Astrocyte (in vitro differentiated cells and primary cell): ENCODE measurements at regions not wholly inside any gene's neighbourhood (a gene's known extent, or its start where the extent isn't known, plus 50 kb on each side); places are given as distances from the start of the nearest gene placed in this dataset.

ENCODE experiments used
- DNase-seq: peaks from one replicate; pipeline ENCODE4 v3.0.0-alpha.2; 2010; ENCODE audit warnings: low read depth
- FAIRE-seq: peaks from 2 replicates; lab custom pipeline; 2011; peaks lifted over from hg19 to GRCh38; lab: Jason Lieb, UNC
- H2AFZ ChIP-seq: 2 replicates; pipeline ENCODE4 v1.6.0; 2012; ENCODE audit warnings: low read depth, low read length, inconsistent platforms
- H3K27ac ChIP-seq: 2 replicates; pipeline ENCODE4 v1.5.1; 2011; ENCODE audit warnings: low read depth, low read length, inconsistent platforms
- H3K27me3 ChIP-seq: 2 replicates; pipeline ENCODE4 v1.6.0; 2011; ENCODE audit warnings: low read length, inconsistent platforms; ENCODE audit not compliant: insufficient read depth
- H3K36me3 ChIP-seq: 2 replicates; pipeline ENCODE4 v1.5.1; 2011; ENCODE audit warnings: low read length, inconsistent platforms; ENCODE audit not compliant: insufficient read depth
- H3K4me1 ChIP-seq: 2 replicates; pipeline ENCODE4 v1.5.1; 2011; ENCODE audit warnings: low read length, inconsistent platforms; ENCODE audit not compliant: insufficient read depth
- H3K4me2 ChIP-seq: 2 replicates; pipeline ENCODE4 v1.6.0; 2012; ENCODE audit warnings: low read length, inconsistent platforms
- H3K4me3 ChIP-seq: 2 replicates; pipeline ENCODE4 v1.5.1; 2011; ENCODE audit warnings: low read depth, mild to moderate bottlenecking, low read length, inconsistent platforms; ENCODE audit not compliant: insufficient read depth
- H3K79me2 ChIP-seq: 2 replicates; pipeline ENCODE4 v1.6.0; 2012; ENCODE audit warnings: mild to moderate bottlenecking, low read length, inconsistent platforms; ENCODE audit not compliant: insufficient read depth
- H3K9ac ChIP-seq: 2 replicates; pipeline ENCODE4 v1.6.0; 2012; ENCODE audit warnings: mild to moderate bottlenecking, low read length, inconsistent platforms
- H3K9me3 ChIP-seq: 2 replicates; pipeline ENCODE4 v1.5.1; 2012; ENCODE audit warnings: low read depth, mild to moderate bottlenecking, low read length, inconsistent platforms; ENCODE audit not compliant: insufficient read depth
- H4K20me1 ChIP-seq: 2 replicates; pipeline ENCODE4 v1.6.0; 2012; ENCODE audit warnings: low read length, inconsistent platforms; ENCODE audit not compliant: insufficient read depth
- H3K27ac Mint-ChIP-seq: one replicate; pipeline ENCODE4 v1.8.0; 2021; ENCODE audit warnings: mild to moderate bottlenecking, mixed read lengths; ENCODE audit not compliant: unreplicated experiment
- H3K27me3 Mint-ChIP-seq: one replicate; pipeline ENCODE4 v1.8.0; 2021; ENCODE audit warnings: low read depth, mixed read lengths; ENCODE audit not compliant: unreplicated experiment
- H3K36me3 Mint-ChIP-seq: one replicate; pipeline ENCODE4 v1.8.0; 2021; ENCODE audit warnings: low read depth, mixed read lengths; ENCODE audit not compliant: unreplicated experiment
- H3K4me1 Mint-ChIP-seq: one replicate; pipeline ENCODE4 v1.8.0; 2021; ENCODE audit warnings: low read depth, mixed read lengths; ENCODE audit not compliant: unreplicated experiment
- H3K4me3 Mint-ChIP-seq: one replicate; pipeline ENCODE4 v1.8.0; 2021; ENCODE audit warnings: mild to moderate bottlenecking, moderate library complexity, mixed read lengths; ENCODE audit not compliant: unreplicated experiment
- H3K9me3 Mint-ChIP-seq: one replicate; pipeline ENCODE4 v1.8.0; 2021; ENCODE audit warnings: mild to moderate bottlenecking, mixed read lengths; ENCODE audit not compliant: unreplicated experiment
- CTCF ChIP-seq: IDR thresholded peaks from 2 replicates; pipeline ENCODE4 v1.5.1; 2011; ENCODE audit warnings: low read depth, mild to moderate bottlenecking, inconsistent platforms, low read length, moderate library complexity; ENCODE audit not compliant: insufficient read depth
- EZH2 ChIP-seq: IDR thresholded peaks from 2 replicates; pipeline ENCODE4 v1.6.1; 2012; ENCODE audit warnings: mild to moderate bottlenecking, low read length, inconsistent platforms; ENCODE audit not compliant: insufficient read depth

GRCh38 chr20:40319741-40320516 lies 369.1 kb downstream of the MAFB start:
- peaks cover 15% of the 10 kb centered on the region for H3K27me3 Mint-ChIP-seq
- no peak for FAIRE-seq
- no peaks in the 10 kb centered on the region for H3K36me3 Mint-ChIP-seq
- H3K4me3 Mint-ChIP-seq = no peak overlapping the region
- TF ChIP-seq EZH2 (no peak), CTCF (no peak)
- H3K79me2 ChIP-seq = no peaks in the 10 kb centered on the region
- no peaks in the 10 kb centered on the region for H4K20me1 ChIP-seq
- H3K9me3 ChIP-seq = no peaks in the 10 kb centered on the region
- H3K27ac Mint-ChIP-seq = no peak overlapping the region
- no peak overlapping the region for H3K4me2 ChIP-seq
- no peak overlapping the region for H3K27ac ChIP-seq
- no peak for DNase-seq
- peaks cover 7% of the 10 kb centered on the region for H3K4me1 Mint-ChIP-seq
- H3K4me1 ChIP-seq = no peaks in the 10 kb centered on the region
- H2AFZ ChIP-seq = no peak overlapping the region
- no peaks in the 10 kb centered on the region for H3K27me3 ChIP-seq
- no peaks in the 10 kb centered on the region for H3K9me3 Mint-ChIP-seq
- no peak overlapping the region for H3K9ac ChIP-seq
- no peak overlapping the region for H3K4me3 ChIP-seq
- H3K36me3 ChIP-seq = no peaks in the 10 kb centered on the region

DNA sequence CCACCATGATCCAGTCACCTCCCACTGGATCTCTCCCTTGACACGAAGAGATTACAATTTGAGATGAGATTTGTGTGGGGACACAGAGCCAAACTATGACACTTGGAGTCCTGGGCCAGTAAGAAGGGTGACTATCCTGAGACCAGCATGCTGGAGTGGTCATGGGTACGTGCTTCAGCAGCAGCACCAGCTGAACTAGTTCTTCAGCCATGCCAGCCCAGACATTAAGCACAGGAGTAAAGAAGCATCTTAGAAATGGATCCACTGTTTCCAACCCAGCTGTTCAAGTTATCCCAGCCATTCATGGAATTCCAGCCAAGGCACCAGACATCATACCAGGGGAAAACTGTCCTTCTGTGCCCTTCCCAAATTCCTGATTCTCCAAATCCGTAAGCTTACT lies 370.0 kb downstream of the MAFB start:
- Mint-ChIP-seq H3K4me3 (no peak overlapping the region), H3K27me3 (peaks cover 15% of the 10 kb centered on the region), H3K4me1 (peaks cover 7% of the 10 kb centered on the region), H3K27ac (no peak overlapping the region), H3K9me3 (no peaks in the 10 kb centered on the region), H3K36me3 (no peaks in the 10 kb centered on the region)
- Histone ChIP-seq H3K4me3 (no peak overlapping the region), H3K4me2 (no peak overlapping the region), H3K79me2 (no peaks in the 10 kb centered on the region), H3K27me3 (no peaks in the 10 kb centered on the region), H3K9me3 (no peaks in the 10 kb centered on the region), H4K20me1 (no peaks in the 10 kb centered on the region), H3K36me3 (no peaks in the 10 kb centered on the region), H3K4me1 (no peaks in the 10 kb centered on the region), H3K9ac (no peak overlapping the region), H2AFZ (no peak overlapping the region), H3K27ac (no peak overlapping the region)
- TF ChIP-seq EZH2 (no peak), CTCF (no peak)
- FAIRE-seq (no peak), DNase-seq (no peak)

DNA sequence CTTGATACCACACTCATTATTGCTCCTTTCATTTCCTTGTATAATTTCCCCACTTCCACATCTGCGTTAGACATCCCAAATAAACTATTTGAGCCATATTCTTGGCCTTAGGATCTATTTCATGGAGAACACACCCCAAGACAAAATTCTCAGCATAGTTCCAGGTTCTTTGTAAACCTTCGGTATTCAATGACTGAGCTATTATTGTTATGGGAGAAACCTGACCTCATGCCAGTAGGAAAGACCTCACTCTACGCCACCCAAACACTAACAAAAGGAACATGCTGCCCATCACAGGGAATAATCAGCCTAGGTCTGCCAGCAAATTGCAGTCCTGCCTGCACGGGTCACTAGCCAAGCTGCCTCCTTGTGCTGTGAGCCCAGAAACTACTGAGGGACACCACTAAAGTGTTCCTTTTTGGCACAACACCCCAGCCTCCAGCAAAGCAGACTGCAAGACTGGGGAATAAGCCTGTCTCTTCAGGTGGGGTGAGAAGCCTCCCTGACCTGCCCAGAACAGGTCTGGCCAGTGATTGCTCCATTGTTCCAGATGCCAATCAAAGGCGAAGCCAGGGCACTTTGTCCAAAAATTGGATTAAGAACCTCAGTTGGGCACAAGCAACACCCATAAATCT lies 371.8 kb downstream of the MAFB start:
- H3K9ac ChIP-seq = no peak overlapping the region
- no peaks in the 10 kb centered on the region for H3K4me1 ChIP-seq
- H3K4me3 ChIP-seq = no peak overlapping the region
- Mint-ChIP-seq H3K27me3 (peaks cover 15% of the 10 kb centered on the region), H3K27ac (no peak overlapping the region), H3K36me3 (no peaks in the 10 kb centered on the region), H3K4me1 (no peaks in the 10 kb centered on the region), H3K4me3 (no peak overlapping the region), H3K9me3 (no peaks in the 10 kb centered on the region)
- FAIRE-seq = no peak
- H3K27ac ChIP-seq = no peak overlapping the region
- no peaks in the 10 kb centered on the region for H3K9me3 ChIP-seq
- H3K4me2 ChIP-seq = no peak overlapping the region
- no peaks in the 10 kb centered on the region for H3K36me3 ChIP-seq
- TF ChIP-seq CTCF (no peak), EZH2 (no peak)
- no peaks in the 10 kb centered on the region for H4K20me1 ChIP-seq
- H2AFZ ChIP-seq = no peak overlapping the region
- no peaks in the 10 kb centered on the region for H3K27me3 ChIP-seq
- no peak for DNase-seq
- H3K79me2 ChIP-seq = no peaks in the 10 kb centered on the region
